OCI-LY3 (cell line): ENCODE measurements at regions not wholly inside any gene's neighbourhood (a gene's known extent, or its start where the extent isn't known, plus 50 kb on each side); places are given as distances from the start of the nearest gene placed in this dataset.

Source experiments
- H2AFZ ChIP-seq: fragments of 200-600, 300-600 bp; shearing (Covaris generic); 2 replicates; pipeline ENCODE4 v1.6.0; 2014; ENCODE audit warnings: antibody characterized with exemption, low read depth, low read length
- H3K27ac ChIP-seq: fragments of 200-600, 300-600 bp; sonication (generic); 2 replicates; pipeline ENCODE4 v1.5.1; 2014; ENCODE audit warnings: mild to moderate bottlenecking, low read length, moderate library complexity, mixed read lengths
- H3K27me3 ChIP-seq: fragments of 200-600, 300-600 bp; sonication (generic); 2 replicates; pipeline ENCODE4 v1.6.1; 2014; ENCODE audit warnings: low read depth, low read length, mixed read lengths
- H3K36me3 ChIP-seq: fragments of 200-600, 300-600 bp; sonication (generic); replicated peaks from 2 replicates; pipeline ENCODE3; 2014; ENCODE audit warnings: low read depth, low read length, mixed read lengths
- H3K4me1 ChIP-seq: fragments of 300-600, 200-600 bp; sonication (generic); 2 replicates; pipeline ENCODE4 v1.6.1; 2014; ENCODE audit warnings: low read length, mixed read lengths
- H3K4me2 ChIP-seq: fragments of 200-600, 300-600 bp; sonication (generic); 2 replicates; pipeline ENCODE4 v1.6.1; 2014; ENCODE audit warnings: low read length, mixed read lengths
- H3K4me3 ChIP-seq: fragments of 300-600, 200-600 bp; sonication (generic); 2 replicates; pipeline ENCODE4 v1.5.1; 2014; ENCODE audit warnings: antibody characterized with exemption, mild to moderate bottlenecking, low read length, moderate library complexity
- H3K79me2 ChIP-seq: fragments of 300-600, 200-600 bp; shearing (Covaris generic); 2 replicates; pipeline ENCODE4 v1.6.1; 2014; ENCODE audit warnings: mild to moderate bottlenecking, low read length, mixed read lengths
- H3K9ac ChIP-seq: fragments of 300-600, 200-600 bp; shearing (Covaris generic); 2 replicates; pipeline ENCODE4 v1.6.0; 2014; ENCODE audit warnings: mild to moderate bottlenecking, low read length, moderate library complexity
- H3K9me3 ChIP-seq: fragments of 200-600, 300-600 bp; shearing (Covaris generic); 2 replicates; pipeline ENCODE4 v1.6.1; 2014; ENCODE audit warnings: low read length, mixed read lengths; ENCODE audit not compliant: insufficient read depth
- H4K20me1 ChIP-seq: fragments of 200-600, 300-600 bp; sonication (generic); 2 replicates; pipeline ENCODE4 v1.6.1; 2016; ENCODE audit warnings: low read length, mixed read lengths; ENCODE audit not compliant: insufficient read depth
- EZH2phosphoT487 ChIP-seq: fragments of 200-600 bp; shearing (Covaris generic); IDR thresholded peaks from 2 replicates; pipeline ENCODE4 v1.6.1; 2018; ENCODE audit warnings: antibody characterized with exemption, mixed run types, low read depth
- TF ChIP-seq, protein P1 (sequence below): fragments of 200-600, 300-600 bp; sonication (generic); IDR thresholded peaks from 2 replicates; pipeline ENCODE4 v1.5.1; 2014; ENCODE audit warnings: antibody characterized with exemption, low read length, low read depth

DNA sequence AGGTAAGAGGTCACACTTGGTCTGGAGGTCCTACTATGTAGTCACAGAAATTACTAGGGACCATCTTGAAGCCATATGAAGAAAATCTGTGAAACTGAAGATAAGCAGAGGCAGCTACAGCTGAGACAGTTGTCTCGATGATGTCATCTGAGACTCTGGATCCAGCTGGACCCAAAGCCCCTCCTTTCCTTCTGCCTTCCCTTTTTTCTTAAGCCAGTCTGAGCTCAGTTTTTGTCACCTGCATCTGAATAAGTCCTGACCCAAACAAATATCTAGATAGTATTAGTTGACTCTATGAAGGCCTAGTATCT, 143.3 kb downstream of the ETS2 start:
- Histone ChIP-seq H3K79me2 (no peaks in the 10 kb centered on the region), H3K9me3 (no peaks in the 10 kb centered on the region), H3K27ac (no peak overlapping the region), H2AFZ (no peak overlapping the region), H3K4me1 (no peaks in the 10 kb centered on the region), H3K4me2 (no peak overlapping the region), H4K20me1 (no peaks in the 10 kb centered on the region), H3K9ac (no peak overlapping the region), H3K27me3 (no peaks in the 10 kb centered on the region), H3K36me3 (no peaks in the 10 kb centered on the region), H3K4me3 (no peak overlapping the region)
- TF ChIP-seq, protein P1, sequence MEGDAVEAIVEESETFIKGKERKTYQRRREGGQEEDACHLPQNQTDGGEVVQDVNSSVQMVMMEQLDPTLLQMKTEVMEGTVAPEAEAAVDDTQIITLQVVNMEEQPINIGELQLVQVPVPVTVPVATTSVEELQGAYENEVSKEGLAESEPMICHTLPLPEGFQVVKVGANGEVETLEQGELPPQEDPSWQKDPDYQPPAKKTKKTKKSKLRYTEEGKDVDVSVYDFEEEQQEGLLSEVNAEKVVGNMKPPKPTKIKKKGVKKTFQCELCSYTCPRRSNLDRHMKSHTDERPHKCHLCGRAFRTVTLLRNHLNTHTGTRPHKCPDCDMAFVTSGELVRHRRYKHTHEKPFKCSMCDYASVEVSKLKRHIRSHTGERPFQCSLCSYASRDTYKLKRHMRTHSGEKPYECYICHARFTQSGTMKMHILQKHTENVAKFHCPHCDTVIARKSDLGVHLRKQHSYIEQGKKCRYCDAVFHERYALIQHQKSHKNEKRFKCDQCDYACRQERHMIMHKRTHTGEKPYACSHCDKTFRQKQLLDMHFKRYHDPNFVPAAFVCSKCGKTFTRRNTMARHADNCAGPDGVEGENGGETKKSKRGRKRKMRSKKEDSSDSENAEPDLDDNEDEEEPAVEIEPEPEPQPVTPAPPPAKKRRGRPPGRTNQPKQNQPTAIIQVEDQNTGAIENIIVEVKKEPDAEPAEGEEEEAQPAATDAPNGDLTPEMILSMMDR: no peak
- no peak for TF ChIP-seq EZH2phosphoT487

DNA sequence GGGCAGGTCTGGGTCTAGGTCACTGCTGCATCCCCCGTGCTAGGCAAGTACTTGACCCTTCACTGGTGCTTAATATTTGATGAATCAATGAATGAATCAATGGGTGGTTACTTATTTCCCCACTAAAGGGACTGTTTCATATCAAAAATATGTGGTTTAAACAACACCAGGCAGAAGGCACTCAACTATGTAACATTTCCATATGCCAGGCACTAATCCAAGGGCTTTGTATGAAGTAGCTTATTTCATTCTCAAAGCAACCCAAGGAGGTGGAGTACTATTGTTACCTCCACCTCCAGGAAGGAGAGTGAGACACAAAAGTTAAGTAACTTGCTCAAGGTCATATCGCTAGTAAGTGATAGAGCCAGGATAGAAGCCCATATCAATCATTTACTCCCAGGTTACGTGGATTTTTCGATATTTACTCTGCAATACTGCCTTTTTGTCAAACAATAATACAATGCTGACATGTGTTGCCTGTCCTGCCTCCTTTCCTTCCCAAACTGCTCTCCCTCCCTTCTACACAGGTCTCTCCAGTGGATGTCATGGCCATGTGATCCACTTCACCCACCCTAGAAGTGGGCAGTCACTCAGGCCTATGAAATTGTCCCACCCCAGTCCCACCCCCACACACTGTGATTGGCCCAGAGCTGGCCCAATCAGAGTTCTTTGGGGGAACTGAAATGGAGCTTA, 142.8 kb downstream of the ETS2 start:
- Histone ChIP-seq H3K36me3 (no peaks in the 10 kb centered on the region), H4K20me1 (no peaks in the 10 kb centered on the region), H3K4me2 (no peak overlapping the region), H2AFZ (no peak overlapping the region), H3K27ac (no peak overlapping the region), H3K9me3 (no peaks in the 10 kb centered on the region), H3K27me3 (no peaks in the 10 kb centered on the region), H3K79me2 (no peaks in the 10 kb centered on the region), H3K4me1 (no peaks in the 10 kb centered on the region), H3K9ac (no peak overlapping the region), H3K4me3 (no peak overlapping the region)
- no peak for TF ChIP-seq EZH2phosphoT487
- TF ChIP-seq, protein P1: no peak

DNA sequence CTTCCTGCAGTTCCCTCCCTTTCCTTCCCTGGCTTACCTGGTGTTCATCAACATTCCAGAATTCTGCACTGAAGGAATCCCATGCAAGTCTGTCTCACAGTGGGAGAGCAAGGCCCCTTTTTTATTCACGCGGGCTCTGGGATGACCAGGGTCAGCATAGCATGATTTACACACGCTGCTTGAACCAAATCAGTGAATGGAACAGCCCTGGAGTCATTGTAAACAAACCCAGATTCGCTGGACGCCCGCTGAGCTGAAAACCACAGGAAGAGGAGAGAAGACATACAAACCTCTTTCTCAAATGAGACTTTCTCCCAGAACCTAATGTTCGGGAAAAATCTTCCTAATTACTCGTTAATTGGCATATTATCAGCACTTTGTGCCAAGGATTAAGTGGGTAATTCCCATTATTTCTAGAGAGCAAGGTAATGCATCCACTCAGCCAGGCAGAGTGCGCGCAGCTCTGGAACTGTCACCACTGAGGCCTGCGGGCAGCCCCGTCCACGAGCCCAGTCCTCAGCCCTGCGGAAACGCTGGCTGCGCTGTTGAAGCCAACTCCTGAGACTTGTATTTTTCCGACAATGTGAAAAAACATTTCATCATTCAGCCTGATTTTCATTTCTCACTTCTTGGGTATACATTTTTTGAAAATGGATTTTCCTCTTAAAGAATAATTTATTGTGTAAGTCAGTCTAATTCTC, 140.0 kb downstream of the ETS2 start:
- Histone ChIP-seq H3K36me3 (no peaks in the 10 kb centered on the region), H3K9me3 (no peaks in the 10 kb centered on the region), H3K27me3 (no peaks in the 10 kb centered on the region), H3K27ac (no peak overlapping the region), H3K9ac (no peak overlapping the region), H3K79me2 (no peaks in the 10 kb centered on the region), H3K4me2 (no peak overlapping the region), H3K4me1 (no peaks in the 10 kb centered on the region), H2AFZ (no peak overlapping the region), H4K20me1 (no peaks in the 10 kb centered on the region), H3K4me3 (no peak overlapping the region)
- TF ChIP-seq EZH2phosphoT487: no peak
- TF ChIP-seq, protein P1: no peak

DNA sequence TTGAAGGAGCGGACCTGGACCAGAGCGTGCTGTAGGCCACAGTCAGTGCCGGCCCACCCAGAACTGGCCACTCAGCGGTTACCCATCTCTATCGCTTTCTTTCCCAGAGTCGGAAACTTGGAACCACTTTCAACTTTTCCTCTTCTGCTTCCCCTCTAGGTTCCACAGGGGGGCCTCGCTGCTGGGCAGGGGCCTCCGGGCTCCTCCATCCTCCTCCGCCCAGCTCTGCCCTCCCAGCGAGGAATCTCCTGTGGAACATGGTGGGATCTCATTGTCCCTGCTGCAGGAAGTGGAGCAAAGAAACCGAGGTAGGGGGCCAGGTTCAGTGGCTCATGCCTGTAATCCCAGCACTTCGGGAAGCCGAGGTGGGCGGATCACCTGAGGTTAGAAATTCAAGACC, 139.2 kb downstream of the ETS2 start:
- TF ChIP-seq, protein P1: no peak
- TF ChIP-seq EZH2phosphoT487: no peak
- Histone ChIP-seq H3K79me2 (no peaks in the 10 kb centered on the region), H3K36me3 (no peaks in the 10 kb centered on the region), H3K27ac (no peak overlapping the region), H3K4me3 (no peak overlapping the region), H3K9me3 (no peaks in the 10 kb centered on the region), H3K4me2 (no peak overlapping the region), H3K9ac (no peak overlapping the region), H2AFZ (no peak overlapping the region), H4K20me1 (no peaks in the 10 kb centered on the region), H3K27me3 (no peaks in the 10 kb centered on the region), H3K4me1 (no peaks in the 10 kb centered on the region)
